Mesothelial cell of epicardium (in vitro differentiated cells): ENCODE measurements at regions not wholly inside any gene's neighbourhood (a gene's known extent, or its start where the extent isn't known, plus 50 kb on each side); places are given as distances from the start of the nearest gene placed in this dataset.

Experiments
- DNase-seq, 2 experiments: peaks; one replicate each; pipeline ENCODE4 v3.0.0; 2021; ENCODE audit warnings: low spot score in 2 of 2; ENCODE audit not compliant: unreplicated experiment in 2 of 2
- H3K27ac Mint-ChIP-seq: 2 replicates; pipeline ENCODE4 v1.8.0; 2021; ENCODE audit warnings: mixed read lengths
- H3K27me3 Mint-ChIP-seq: 2 replicates; pipeline ENCODE4 v1.8.0; 2021; ENCODE audit warnings: low read depth, mixed read lengths
- H3K36me3 Mint-ChIP-seq: 2 replicates; pipeline ENCODE4 v1.8.0; 2021; ENCODE audit warnings: mixed read lengths
- H3K4me1 Mint-ChIP-seq: 2 replicates; pipeline ENCODE4 v1.8.0; 2021; ENCODE audit warnings: mixed read lengths
- H3K4me3 Mint-ChIP-seq: 2 replicates; pipeline ENCODE4 v1.8.0; 2021; ENCODE audit warnings: mild to moderate bottlenecking, moderate library complexity, mixed read lengths
- H3K9me3 Mint-ChIP-seq: 2 replicates; pipeline ENCODE4 v1.8.0; 2021; ENCODE audit warnings: mixed read lengths
- TF ChIP-seq, protein P1 (sequence below): fragments of 200-600 bp; sonication (generic); IDR thresholded peaks from one replicate; pipeline ENCODE4 v1.5.0; 2021; ENCODE audit warnings: antibody characterized with exemption; ENCODE audit not compliant: unreplicated experiment

DNA sequence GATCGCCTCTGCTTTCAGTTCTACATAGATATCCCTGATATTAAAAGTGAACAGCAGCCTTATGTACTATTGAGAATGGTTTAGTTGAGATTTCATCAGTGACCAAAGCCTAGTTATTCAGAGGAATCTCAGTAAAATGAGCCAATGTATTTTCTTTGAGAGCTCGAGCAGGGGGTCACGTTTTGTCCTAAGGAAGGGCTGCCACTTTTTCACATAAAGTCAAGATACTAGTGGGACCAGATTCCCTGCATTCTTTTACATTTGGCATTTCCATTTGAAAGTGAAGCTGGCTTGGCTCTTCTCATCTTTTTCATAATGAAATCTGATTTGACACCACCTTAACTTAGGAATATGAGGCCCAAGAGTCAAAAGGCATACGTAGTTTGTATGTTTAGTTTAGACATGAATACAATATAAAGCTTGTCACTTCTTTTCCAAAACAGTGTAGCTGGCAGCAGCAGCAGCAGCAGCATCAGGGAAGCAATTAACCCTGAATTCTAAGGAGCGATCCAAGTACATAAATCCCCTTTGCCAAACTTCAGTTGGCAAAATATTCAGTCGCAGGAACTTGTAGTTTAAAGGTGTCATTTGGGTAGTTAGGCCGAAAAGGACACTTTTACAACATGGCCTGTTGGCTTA is 1752.2 kb upstream of the PCDH20 start:
- DNase-seq, result no peak
- TF ChIP-seq, protein P1, sequence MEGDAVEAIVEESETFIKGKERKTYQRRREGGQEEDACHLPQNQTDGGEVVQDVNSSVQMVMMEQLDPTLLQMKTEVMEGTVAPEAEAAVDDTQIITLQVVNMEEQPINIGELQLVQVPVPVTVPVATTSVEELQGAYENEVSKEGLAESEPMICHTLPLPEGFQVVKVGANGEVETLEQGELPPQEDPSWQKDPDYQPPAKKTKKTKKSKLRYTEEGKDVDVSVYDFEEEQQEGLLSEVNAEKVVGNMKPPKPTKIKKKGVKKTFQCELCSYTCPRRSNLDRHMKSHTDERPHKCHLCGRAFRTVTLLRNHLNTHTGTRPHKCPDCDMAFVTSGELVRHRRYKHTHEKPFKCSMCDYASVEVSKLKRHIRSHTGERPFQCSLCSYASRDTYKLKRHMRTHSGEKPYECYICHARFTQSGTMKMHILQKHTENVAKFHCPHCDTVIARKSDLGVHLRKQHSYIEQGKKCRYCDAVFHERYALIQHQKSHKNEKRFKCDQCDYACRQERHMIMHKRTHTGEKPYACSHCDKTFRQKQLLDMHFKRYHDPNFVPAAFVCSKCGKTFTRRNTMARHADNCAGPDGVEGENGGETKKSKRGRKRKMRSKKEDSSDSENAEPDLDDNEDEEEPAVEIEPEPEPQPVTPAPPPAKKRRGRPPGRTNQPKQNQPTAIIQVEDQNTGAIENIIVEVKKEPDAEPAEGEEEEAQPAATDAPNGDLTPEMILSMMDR, result no peak
- H3K27me3 Mint-ChIP-seq, result no peaks in the 10 kb centered on the region
- peak overlapping the region; percentile 69 for H3K27ac Mint-ChIP-seq
- H3K4me1 Mint-ChIP-seq, result peaks cover 10% of the 10 kb centered on the region
- no peaks in the 10 kb centered on the region for H3K36me3 Mint-ChIP-seq
- H3K9me3 Mint-ChIP-seq, result peaks cover 3% of the 10 kb centered on the region
- no peak overlapping the region for H3K4me3 Mint-ChIP-seq

- no peak overlapping the region for H3K4me3 Mint-ChIP-seq
- no peak overlapping the region for H3K27ac Mint-ChIP-seq
- H3K36me3 Mint-ChIP-seq, result no peaks in the 10 kb centered on the region
- peaks cover 12% of the 10 kb centered on the region for H3K4me1 Mint-ChIP-seq
- DNase-seq, result no peak
- TF ChIP-seq, protein P1, result no peak
- peaks cover 3% of the 10 kb centered on the region for H3K9me3 Mint-ChIP-seq
- H3K27me3 Mint-ChIP-seq, result no peaks in the 10 kb centered on the region
Observed at GRCh38 chr13:63166345-63166744, 1750.7 kb upstream of the PCDH20 start.

GRCh38 chr13:63163903-63164302 is 1748.3 kb upstream of the PCDH20 start:
- Mint-ChIP-seq H3K36me3 (no peaks in the 10 kb centered on the region), H3K4me3 (no peak overlapping the region), H3K9me3 (peaks cover 3% of the 10 kb centered on the region), H3K27ac (no peak overlapping the region), H3K4me1 (peaks cover 13% of the 10 kb centered on the region), H3K27me3 (no peaks in the 10 kb centered on the region)
- TF ChIP-seq, protein P1, result no peak
- no peak for DNase-seq

- Mint-ChIP-seq H3K4me1 (peaks cover 11% of the 10 kb centered on the region), H3K4me3 (no peak overlapping the region), H3K36me3 (peaks cover 2% of the 10 kb centered on the region), H3K9me3 (peaks cover 12% of the 10 kb centered on the region), H3K27ac (no peak overlapping the region), H3K27me3 (no peaks in the 10 kb centered on the region)
- TF ChIP-seq, protein P1, result no peak
- no peak for DNase-seq
Observed at GRCh38 chr13:63161219-63161618, 1745.6 kb upstream of the PCDH20 start.

- Mint-ChIP-seq H3K36me3 (peaks cover 2% of the 10 kb centered on the region), H3K4me1 (peaks cover 7% of the 10 kb centered on the region), H3K9me3 (peaks cover 15% of the 10 kb centered on the region), H3K27me3 (no peaks in the 10 kb centered on the region), H3K4me3 (no peak overlapping the region), H3K27ac (no peak overlapping the region)
- TF ChIP-seq, protein P1, result no peak
- no peak for DNase-seq
Observed at GRCh38 chr13:63156816-63157215, 1741.2 kb upstream of the PCDH20 start.

GRCh38 chr13:63149375-63149774 is 1733.7 kb upstream of the PCDH20 start:
- DNase-seq, result no peak
- Mint-ChIP-seq H3K4me3 (no peak overlapping the region), H3K4me1 (no peaks in the 10 kb centered on the region), H3K27ac (no peak overlapping the region), H3K27me3 (no peaks in the 10 kb centered on the region), H3K9me3 (peaks cover 31% of the 10 kb centered on the region), H3K36me3 (peaks cover 6% of the 10 kb centered on the region)
- TF ChIP-seq, protein P1, result no peak
